Thoracic aorta (tissue), 2 donors: ENCODE measurements at regions not wholly inside any gene's neighbourhood (a gene's known extent, or its start where the extent isn't known, plus 50 kb on each side); places are given as distances from the start of the nearest gene placed in this dataset.

Source experiments
- ATAC-seq: fragments of 150-250 bp; one replicate; pipeline ENCODE4 v1.8.0; 2017; ENCODE audit warnings: low read depth; ENCODE audit not compliant: insufficient number of reproducible peaks, low FRiP score
- DNase-seq: peaks from one replicate; pipeline ENCODE4 v3.0.0-alpha.2; 2020; ENCODE audit warnings: low spot score
- H3K27ac ChIP-seq, 2 donors: fragments of 200-600 bp; sonication (generic); 1 replicate in 1 of 2; 2 replicates in 1 of 2; pipeline ENCODE4 v1.5.1; 2016; ENCODE audit warnings: mild to moderate bottlenecking in 2 of 2, moderate library complexity in 2 of 2
- H3K27me3 ChIP-seq: fragments of 200-600 bp; sonication (generic); replicated peaks from 2 replicates; pipeline ENCODE4 v1.6.0; 2016; ENCODE audit warnings: mild to moderate bottlenecking; ENCODE audit not compliant: insufficient read depth
- H3K36me3 ChIP-seq: fragments of 200-600 bp; sonication (generic); one replicate; pipeline ENCODE4 v1.5.1; 2016
- H3K4me1 ChIP-seq, 2 donors: fragments of 200-600 bp; sonication (generic); 1 replicate in 1 of 2; 2 replicates in 1 of 2; pipeline versions ENCODE4 v1.5.1 to v1.6.0; 2016; ENCODE audit warnings: low read depth in 2 of 2, mild to moderate bottlenecking in 1 of 2; ENCODE audit not compliant: control insufficient read depth in 1 of 2
- H3K4me3 ChIP-seq: fragments of 200-600 bp; sonication (generic); 2 replicates; pipeline ENCODE4 v1.5.1; 2016; ENCODE audit warnings: mild to moderate bottlenecking
- H3K9me3 ChIP-seq: fragments of 200-600 bp; sonication (generic); 2 replicates; pipeline ENCODE4 v1.5.1; 2016
- CTCF ChIP-seq: fragments of 200-600 bp; sonication (generic); IDR thresholded peaks from one replicate; pipeline ENCODE4 v1.5.1; 2019; ENCODE audit warnings: antibody characterized with exemption

GRCh38 chr5:82765765-82766164 lies 311.4 kb downstream of the TMEM167A start:
- no peaks in the 10 kb centered on the region for H3K4me1 ChIP-seq
- no peak overlapping the region for H3K4me3 ChIP-seq
- no peak overlapping the region for H3K27ac ChIP-seq
- no peaks in the 10 kb centered on the region for H3K36me3 ChIP-seq
- ATAC-seq: no peak
- no peak for DNase-seq
- H3K9me3 ChIP-seq: no peaks in the 10 kb centered on the region
- H3K27me3 ChIP-seq: no peaks in the 10 kb centered on the region
- TF ChIP-seq CTCF: no peak

- no peak overlapping the region for H3K27ac ChIP-seq
- H3K27me3 ChIP-seq: no peaks in the 10 kb centered on the region
- H3K4me1 ChIP-seq: no peaks in the 10 kb centered on the region
- no peak for TF ChIP-seq CTCF
- DNase-seq (no peak), ATAC-seq (no peak)
- no peaks in the 10 kb centered on the region for H3K9me3 ChIP-seq
- no peaks in the 10 kb centered on the region for H3K36me3 ChIP-seq
- no peak overlapping the region for H3K4me3 ChIP-seq
These were observed 316.3 kb downstream of the TMEM167A start for GRCh38 chr5:82760856-82761255.

GRCh38 chr5:82758881-82759280 lies 318.3 kb downstream of the TMEM167A start:
- DNase-seq (no peak), ATAC-seq (no peak)
- Histone ChIP-seq H3K4me1 (peaks cover 0 to 10% of the 10 kb centered on the region in 2 donors), H3K27ac (no peak overlapping the region), H3K9me3 (no peaks in the 10 kb centered on the region), H3K4me3 (no peak overlapping the region), H3K27me3 (no peaks in the 10 kb centered on the region), H3K36me3 (no peaks in the 10 kb centered on the region)
- no peak for TF ChIP-seq CTCF

GRCh38 chr5:82754759-82755158 lies 322.4 kb downstream of the TMEM167A start:
- H3K36me3 ChIP-seq: no peaks in the 10 kb centered on the region

GRCh38 chr5:82754036-82754746 lies 323.0 kb downstream of the TMEM167A start:
- H3K9me3 ChIP-seq: no peaks in the 10 kb centered on the region
- H3K27ac ChIP-seq: no peak overlapping the region
- H3K27me3 ChIP-seq: no peaks in the 10 kb centered on the region
- no peak overlapping the region for H3K4me3 ChIP-seq
- ATAC-seq (no peak), DNase-seq (no peak)
- TF ChIP-seq CTCF: no peak
- no peaks in the 10 kb centered on the region for H3K36me3 ChIP-seq
- H3K4me1 ChIP-seq: peaks cover 0 to 14% of the 10 kb centered on the region in 2 donors

More at GRCh38 chr5:82754759-82755158, 322.4 kb downstream of the TMEM167A start:
- ATAC-seq (no peak), DNase-seq (no peak)
- H3K9me3 ChIP-seq: no peaks in the 10 kb centered on the region
- no peaks in the 10 kb centered on the region for H3K27me3 ChIP-seq
- peaks cover 0 to 14% of the 10 kb centered on the region in 2 donors for H3K4me1 ChIP-seq
- H3K4me3 ChIP-seq: no peak overlapping the region
- H3K27ac ChIP-seq: no peak overlapping the region
- TF ChIP-seq CTCF: no peak
